Neural cell (in vitro differentiated cells): ENCODE measurements at regions not wholly inside any gene's neighbourhood (a gene's known extent, or its start where the extent isn't known, plus 50 kb on each side); places are given as distances from the start of the nearest gene placed in this dataset.

ENCODE experiments used
- H2AFZ ChIP-seq: fragments of 200-600, 300-800 bp; sonication (generic), shearing (Covaris generic); 2 replicates; pipeline ENCODE4 v1.6.0; 2014; ENCODE audit warnings: low read depth, mild to moderate bottlenecking, antibody characterized with exemption, low read length, moderate library complexity
- H3F3A ChIP-seq: fragments of 200-600 bp; shearing (Covaris generic); 2 replicates; pipeline ENCODE4 v1.6.1; 2016; ENCODE audit warnings: mild to moderate bottlenecking, moderate library complexity, mixed read lengths, antibody characterized with exemption, low read length; ENCODE audit not compliant: insufficient read depth, poor library complexity, severe bottlenecking
- H3K27ac ChIP-seq: fragments of 200-600, 300-800 bp; sonication (generic), shearing (Covaris generic); 2 replicates; pipeline ENCODE4 v1.5.1; 2014; ENCODE audit warnings: mild to moderate bottlenecking, low read length, moderate library complexity
- H3K27me3 ChIP-seq: fragments of 300-800, 200-600 bp; sonication (generic), shearing (Covaris generic); 2 replicates; pipeline ENCODE4 v1.6.0; 2014; ENCODE audit warnings: mild to moderate bottlenecking, low read depth, low read length, moderate library complexity; ENCODE audit not compliant: insufficient read depth
- H3K36me3 ChIP-seq: fragments of 300-800, 200-600 bp; sonication (generic), shearing (Covaris generic); 2 replicates; pipeline ENCODE4 v1.5.1; 2014; ENCODE audit warnings: mild to moderate bottlenecking, antibody characterized with exemption, low read length, moderate library complexity; ENCODE audit not compliant: insufficient read depth
- H3K4me2 ChIP-seq: fragments of 300-800, 200-600 bp; sonication (generic), shearing (Covaris generic); 2 replicates; pipeline ENCODE4 v1.6.0; 2014; ENCODE audit warnings: mild to moderate bottlenecking, low read length
- H3K4me3 ChIP-seq: fragments of 300-800, 200-600 bp; sonication (generic), shearing (Covaris generic); 2 replicates; pipeline ENCODE4 v1.5.1; 2014; ENCODE audit warnings: mild to moderate bottlenecking, low read length, moderate library complexity
- H3K79me2 ChIP-seq: fragments of 200-600 bp; shearing (Covaris generic); replicated peaks from 2 replicates; pipeline ENCODE4 v1.6.0; 2014; ENCODE audit warnings: mild to moderate bottlenecking, low read length, moderate library complexity; ENCODE audit not compliant: insufficient read depth
- H3K9ac ChIP-seq: fragments of 300-800, 200-600 bp; sonication (generic), shearing (Covaris generic); 2 replicates; pipeline ENCODE4 v1.6.1; 2016; ENCODE audit warnings: mild to moderate bottlenecking, low read length, mixed read lengths
- H3K9me2 ChIP-seq: fragments of 200-600 bp; shearing (Covaris generic); 2 replicates; pipeline ENCODE4 v1.6.1; 2016; ENCODE audit warnings: mild to moderate bottlenecking, low read length, mixed read lengths; ENCODE audit not compliant: insufficient read depth
- H3K9me3 ChIP-seq: fragments of 200-600, 300-800 bp; sonication (generic), shearing (Covaris generic); 2 replicates; pipeline ENCODE4 v1.6.1; 2016; ENCODE audit warnings: mild to moderate bottlenecking, mixed run types, low read length, moderate library complexity, mixed read lengths
- H4K20me1 ChIP-seq: fragments of 200-600 bp; shearing (Covaris generic); 2 replicates; pipeline ENCODE4 v1.6.1; 2016; ENCODE audit warnings: mild to moderate bottlenecking, mixed run types; ENCODE audit not compliant: insufficient read depth
- CTCF ChIP-seq: fragments of 450-650 bp; IDR thresholded peaks from 2 replicates; pipeline ENCODE4 v1.5.1; 2014; ENCODE audit warnings: antibody characterized with exemption, mild to moderate bottlenecking, moderate library complexity; ENCODE audit not compliant: poor library complexity, severe bottlenecking
- EP300 ChIP-seq: fragments of 450-650 bp; conservative IDR thresholded peaks from 2 replicates; pipeline ENCODE4 v1.6.1; 2014; ENCODE audit warnings: antibody characterized with exemption, mild to moderate bottlenecking, moderate library complexity; ENCODE audit not compliant: poor library complexity, severe bottlenecking
- EZH2 ChIP-seq: fragments of 200-600, 300-800 bp; shearing (Covaris generic), sonication (generic); IDR thresholded peaks from 2 replicates; pipeline ENCODE4 v1.6.1; 2014; ENCODE audit warnings: antibody characterized with exemption, low read length, borderline replicate concordance, mild to moderate bottlenecking; ENCODE audit not compliant: insufficient read depth, poor library complexity, severe bottlenecking
- MXI1 ChIP-seq: fragments of 450-650 bp; conservative IDR thresholded peaks from 2 replicates; pipeline ENCODE4 v1.6.1; 2014; ENCODE audit warnings: antibody characterized with exemption, mild to moderate bottlenecking; ENCODE audit not compliant: poor library complexity, severe bottlenecking
- POLR2AphosphoS5 ChIP-seq: IDR thresholded peaks from 2 replicates; pipeline ENCODE4 v1.6.1; 2012
- RAD21 ChIP-seq: fragments of 450-650 bp; conservative IDR thresholded peaks from 2 replicates; pipeline ENCODE4 v1.6.1; 2014; ENCODE audit warnings: antibody characterized with exemption, mild to moderate bottlenecking, moderate library complexity
- SMC3 ChIP-seq: fragments of 450-650 bp; conservative IDR thresholded peaks from 2 replicates; pipeline ENCODE4 v1.6.1; 2014; ENCODE audit warnings: antibody characterized with exemption, mild to moderate bottlenecking, moderate library complexity; ENCODE audit not compliant: poor library complexity
- TAF1 ChIP-seq: IDR thresholded peaks from 2 replicates; pipeline ENCODE4 v1.6.1; 2012; ENCODE audit warnings: low read depth
- TF ChIP-seq, protein P1 (sequence below): IDR thresholded peaks from 2 replicates; pipeline ENCODE4 v1.6.1; 2012; ENCODE audit warnings: borderline replicate concordance

- H2AFZ ChIP-seq = no peak overlapping the region
Measured at GRCh38 chr4:28354880-28355656, 1494.4 kb downstream of the STIM2 start.

GRCh38 chr4:28357990-28358389 lies 1497.3 kb downstream of the STIM2 start:
- Histone ChIP-seq H3K36me3 (no peaks in the 10 kb centered on the region), H3K79me2 (no peaks in the 10 kb centered on the region), H3K9ac (no peak overlapping the region), H3K9me2 (no peaks in the 10 kb centered on the region), H4K20me1 (no peaks in the 10 kb centered on the region), H3F3A (no peaks in the 10 kb centered on the region), H2AFZ (no peak overlapping the region), H3K27ac (no peak overlapping the region), H3K9me3 (no peaks in the 10 kb centered on the region), H3K4me3 (no peak overlapping the region), H3K4me2 (no peak overlapping the region), H3K27me3 (no peaks in the 10 kb centered on the region)
- TF ChIP-seq RAD21 = peak; percentile 33
- TF ChIP-seq CTCF = peak; percentile 35
- no peak for TF ChIP-seq POLR2AphosphoS5

More at GRCh38 chr4:28354880-28355656, 1494.4 kb downstream of the STIM2 start:
- Histone ChIP-seq H3K9me2 (no peaks in the 10 kb centered on the region), H3K9me3 (peaks cover 4% of the 10 kb centered on the region), H3K4me3 (no peak overlapping the region), H3K9ac (no peak overlapping the region), H4K20me1 (no peaks in the 10 kb centered on the region), H3K4me2 (no peak overlapping the region), H3K36me3 (no peaks in the 10 kb centered on the region), H3K27ac (no peak overlapping the region), H3F3A (no peaks in the 10 kb centered on the region), H3K27me3 (no peaks in the 10 kb centered on the region), H3K79me2 (no peaks in the 10 kb centered on the region)
- TF ChIP-seq CTCF (no peak), MXI1 (no peak), SMC3 (no peak), POLR2AphosphoS5 (no peak), RAD21 (no peak), EP300 (no peak), TAF1 (no peak), EZH2 (no peak)
- TF ChIP-seq, protein P1, sequence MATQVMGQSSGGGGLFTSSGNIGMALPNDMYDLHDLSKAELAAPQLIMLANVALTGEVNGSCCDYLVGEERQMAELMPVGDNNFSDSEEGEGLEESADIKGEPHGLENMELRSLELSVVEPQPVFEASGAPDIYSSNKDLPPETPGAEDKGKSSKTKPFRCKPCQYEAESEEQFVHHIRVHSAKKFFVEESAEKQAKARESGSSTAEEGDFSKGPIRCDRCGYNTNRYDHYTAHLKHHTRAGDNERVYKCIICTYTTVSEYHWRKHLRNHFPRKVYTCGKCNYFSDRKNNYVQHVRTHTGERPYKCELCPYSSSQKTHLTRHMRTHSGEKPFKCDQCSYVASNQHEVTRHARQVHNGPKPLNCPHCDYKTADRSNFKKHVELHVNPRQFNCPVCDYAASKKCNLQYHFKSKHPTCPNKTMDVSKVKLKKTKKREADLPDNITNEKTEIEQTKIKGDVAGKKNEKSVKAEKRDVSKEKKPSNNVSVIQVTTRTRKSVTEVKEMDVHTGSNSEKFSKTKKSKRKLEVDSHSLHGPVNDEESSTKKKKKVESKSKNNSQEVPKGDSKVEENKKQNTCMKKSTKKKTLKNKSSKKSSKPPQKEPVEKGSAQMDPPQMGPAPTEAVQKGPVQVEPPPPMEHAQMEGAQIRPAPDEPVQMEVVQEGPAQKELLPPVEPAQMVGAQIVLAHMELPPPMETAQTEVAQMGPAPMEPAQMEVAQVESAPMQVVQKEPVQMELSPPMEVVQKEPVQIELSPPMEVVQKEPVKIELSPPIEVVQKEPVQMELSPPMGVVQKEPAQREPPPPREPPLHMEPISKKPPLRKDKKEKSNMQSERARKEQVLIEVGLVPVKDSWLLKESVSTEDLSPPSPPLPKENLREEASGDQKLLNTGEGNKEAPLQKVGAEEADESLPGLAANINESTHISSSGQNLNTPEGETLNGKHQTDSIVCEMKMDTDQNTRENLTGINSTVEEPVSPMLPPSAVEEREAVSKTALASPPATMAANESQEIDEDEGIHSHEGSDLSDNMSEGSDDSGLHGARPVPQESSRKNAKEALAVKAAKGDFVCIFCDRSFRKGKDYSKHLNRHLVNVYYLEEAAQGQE = no peak
